ENCODE measurements at regions not wholly inside any gene's neighbourhood (a gene's known extent, or its start where the extent isn't known, plus 50 kb on each side); places are given as distances from the start of the nearest gene placed in this dataset.

DNA sequence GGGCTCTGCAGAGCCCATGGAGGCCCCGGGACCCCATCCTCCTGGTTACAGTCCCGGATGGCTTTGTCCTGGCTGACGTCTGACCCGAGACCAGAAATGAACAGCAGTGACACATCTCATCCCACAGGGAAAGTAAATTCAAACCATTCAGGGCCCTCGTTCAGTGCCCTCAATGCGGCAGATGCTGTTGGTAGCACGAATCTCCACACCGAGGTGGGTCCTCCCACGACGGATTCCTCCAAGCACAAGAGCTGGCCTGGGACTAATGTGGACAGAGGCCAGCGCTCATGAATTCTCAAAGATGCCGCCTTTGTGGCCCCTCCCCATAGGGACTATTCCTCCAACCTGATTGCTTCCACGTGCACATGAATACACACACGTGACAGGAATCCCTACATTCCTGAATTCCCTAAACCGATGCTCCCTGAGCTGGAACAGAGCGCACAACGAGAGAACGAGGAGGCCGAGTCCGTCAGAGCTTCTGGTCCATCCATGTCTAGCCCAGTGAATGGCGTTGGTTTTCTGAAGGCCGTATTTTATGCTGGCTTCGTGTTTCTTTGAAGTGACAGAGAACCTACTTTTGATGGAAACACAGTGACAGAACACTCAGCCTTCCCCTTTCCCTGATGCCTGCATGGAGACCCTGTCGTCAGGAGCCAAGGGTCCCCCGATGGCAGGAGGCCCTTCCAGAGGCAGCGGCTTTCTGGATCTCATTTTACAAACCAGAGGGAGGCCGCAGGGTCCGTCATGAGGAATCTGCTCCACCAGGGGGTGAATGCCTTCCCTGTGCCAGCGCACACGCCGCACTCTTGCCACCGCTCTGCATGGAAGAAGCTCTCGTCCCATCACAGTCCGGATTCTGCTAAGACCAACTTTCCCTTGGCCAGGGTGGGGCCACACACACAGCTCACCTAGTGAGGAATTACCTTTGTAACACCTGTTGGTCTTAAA lies 64.3 kb upstream of the SNTG2 start:
- TF ChIP-seq, protein P1, sequence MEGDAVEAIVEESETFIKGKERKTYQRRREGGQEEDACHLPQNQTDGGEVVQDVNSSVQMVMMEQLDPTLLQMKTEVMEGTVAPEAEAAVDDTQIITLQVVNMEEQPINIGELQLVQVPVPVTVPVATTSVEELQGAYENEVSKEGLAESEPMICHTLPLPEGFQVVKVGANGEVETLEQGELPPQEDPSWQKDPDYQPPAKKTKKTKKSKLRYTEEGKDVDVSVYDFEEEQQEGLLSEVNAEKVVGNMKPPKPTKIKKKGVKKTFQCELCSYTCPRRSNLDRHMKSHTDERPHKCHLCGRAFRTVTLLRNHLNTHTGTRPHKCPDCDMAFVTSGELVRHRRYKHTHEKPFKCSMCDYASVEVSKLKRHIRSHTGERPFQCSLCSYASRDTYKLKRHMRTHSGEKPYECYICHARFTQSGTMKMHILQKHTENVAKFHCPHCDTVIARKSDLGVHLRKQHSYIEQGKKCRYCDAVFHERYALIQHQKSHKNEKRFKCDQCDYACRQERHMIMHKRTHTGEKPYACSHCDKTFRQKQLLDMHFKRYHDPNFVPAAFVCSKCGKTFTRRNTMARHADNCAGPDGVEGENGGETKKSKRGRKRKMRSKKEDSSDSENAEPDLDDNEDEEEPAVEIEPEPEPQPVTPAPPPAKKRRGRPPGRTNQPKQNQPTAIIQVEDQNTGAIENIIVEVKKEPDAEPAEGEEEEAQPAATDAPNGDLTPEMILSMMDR (conservative IDR thresholded peaks at IDR 0.05) = no peak
- no peak for TF ChIP-seq EZH2 (IDR thresholded peaks at IDR 0.05; ENCODE audit: low read depth)
